ENCODE measurements at regions not wholly inside any gene's neighbourhood (a gene's known extent, or its start where the extent isn't known, plus 50 kb on each side); places are given as distances from the start of the nearest gene placed in this dataset.

DNA sequence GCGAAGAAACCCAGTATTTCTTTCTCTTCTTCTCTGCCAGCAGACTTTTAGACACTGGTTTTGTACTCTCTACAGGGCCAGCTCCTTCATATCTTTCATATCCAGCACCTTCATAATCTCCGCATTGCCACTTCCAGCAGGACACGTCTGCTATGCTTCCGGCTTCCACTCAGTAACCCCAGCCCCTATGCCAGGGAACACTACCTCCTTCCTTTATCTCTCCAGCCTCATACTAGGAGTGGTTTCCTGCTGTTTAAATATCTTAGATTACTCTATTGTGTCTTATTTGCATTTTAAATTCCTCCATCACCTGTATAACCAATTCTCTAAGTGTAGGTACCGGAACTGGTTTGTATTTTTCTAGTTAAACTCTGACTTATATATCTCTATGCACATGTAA lies 667.8 kb upstream of the ID4 start:
- Histone ChIP-seq H3K27me3 (ENCODE audit: control insufficient read depth, insufficient read depth, low read length, poor library complexity, severe bottlenecking) (no peaks in the 10 kb centered on the region), H3K27ac (ENCODE audit: insufficient read depth, low read depth, low read length, poor library complexity, severe bottlenecking) (no peak overlapping the region), H3K4me3 (ENCODE audit: insufficient read depth, low read depth, low read length) (no peak overlapping the region), H3K4me1 (ENCODE audit: control insufficient read depth, insufficient read depth, low read length) (no peaks in the 10 kb centered on the region), H3K9me3 (ENCODE audit: control insufficient read depth, low read length) (no peaks in the 10 kb centered on the region), H3K36me3 (ENCODE audit: control insufficient read depth, insufficient read depth, low read length) (no peaks in the 10 kb centered on the region)
- 78 to 81% methylated on average over 4 of the region's 5 CpGs for WGBS, 2 experiments

DNA sequence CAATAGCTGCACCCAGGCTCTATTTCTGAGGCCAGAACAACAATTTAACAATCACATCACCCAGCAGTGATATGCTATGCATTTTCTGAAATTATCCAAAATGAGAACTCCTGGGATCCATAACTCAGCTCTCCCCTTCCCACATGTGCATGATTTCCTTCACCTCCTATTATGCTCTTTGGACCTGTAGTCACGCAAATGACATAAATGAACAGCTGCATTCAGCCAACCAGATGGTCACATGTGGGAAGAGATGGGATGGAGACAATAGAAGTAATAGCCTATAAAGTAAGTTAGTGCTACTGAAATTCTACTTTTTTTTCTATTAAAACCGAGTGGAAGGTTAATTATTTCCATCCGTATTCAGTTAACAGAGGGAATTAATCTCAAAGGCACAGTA lies 662.1 kb upstream of the ID4 start:
- Histone ChIP-seq H3K4me3 (ENCODE audit: insufficient read depth, low read depth, low read length) (no peak overlapping the region), H3K36me3 (ENCODE audit: control insufficient read depth, insufficient read depth, low read length) (no peaks in the 10 kb centered on the region), H3K4me1 (ENCODE audit: control insufficient read depth, insufficient read depth, low read length) (no peaks in the 10 kb centered on the region), H3K9me3 (ENCODE audit: control insufficient read depth, low read length) (no peaks in the 10 kb centered on the region), H3K27ac (ENCODE audit: insufficient read depth, low read depth, low read length, poor library complexity, severe bottlenecking) (no peak overlapping the region), H3K27me3 (ENCODE audit: control insufficient read depth, insufficient read depth, low read length, poor library complexity, severe bottlenecking) (no peaks in the 10 kb centered on the region)
- WGBS, 2 experiments = 97 to 100% methylated on average over 2 to 3 of the region's 3 CpGs

DNA sequence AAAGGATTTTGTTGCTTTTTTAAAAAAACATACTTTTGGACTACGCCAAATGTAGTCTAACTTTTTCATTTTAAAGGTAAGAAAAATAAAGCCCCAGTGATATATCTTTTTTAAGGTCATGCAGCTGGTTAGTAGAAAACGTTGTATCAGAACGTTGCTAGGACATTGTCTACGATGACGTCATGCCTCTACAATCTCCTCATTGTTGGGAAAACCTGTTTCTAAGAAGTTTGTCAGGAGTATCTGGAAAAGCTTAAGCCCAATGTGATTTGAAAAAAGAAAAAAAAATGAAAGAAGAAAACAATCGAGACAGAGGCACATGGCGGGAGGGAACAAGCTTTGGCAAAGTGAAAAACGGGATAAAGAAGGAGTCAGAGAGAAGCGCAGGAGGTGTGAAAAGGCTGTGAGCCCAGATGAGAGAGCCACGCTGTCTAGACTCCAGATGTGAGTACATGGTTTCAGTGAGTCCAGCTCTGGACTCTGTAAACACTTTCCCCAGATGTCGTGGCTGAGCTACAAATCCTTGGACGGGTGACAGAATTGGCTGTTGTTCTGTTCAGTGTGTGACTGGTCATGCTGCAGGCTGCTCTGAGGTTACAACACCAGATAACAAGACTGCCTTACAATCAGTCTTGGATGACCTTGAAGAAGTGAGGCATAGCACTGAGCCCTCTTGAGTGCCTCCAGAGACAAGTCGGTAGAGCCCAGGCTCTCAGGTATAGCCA lies 656.7 kb upstream of the ID4 start:
- no peak overlapping the region for H3K27ac ChIP-seq (ENCODE audit: insufficient read depth, low read depth, low read length, poor library complexity, severe bottlenecking)
- H3K4me1 ChIP-seq (ENCODE audit: control insufficient read depth, insufficient read depth, low read length) = no peaks in the 10 kb centered on the region
- no peaks in the 10 kb centered on the region for H3K36me3 ChIP-seq (ENCODE audit: control insufficient read depth, insufficient read depth, low read length)
- H3K27me3 ChIP-seq (ENCODE audit: control insufficient read depth, insufficient read depth, low read length, poor library complexity, severe bottlenecking) = no peaks in the 10 kb centered on the region
- no peak overlapping the region for H3K4me3 ChIP-seq (ENCODE audit: insufficient read depth, low read depth, low read length)
- 94% methylated on average over 13 of the region's 13 CpGs for WGBS, 2 experiments
- H3K9me3 ChIP-seq (ENCODE audit: control insufficient read depth, low read length) = no peaks in the 10 kb centered on the region

DNA sequence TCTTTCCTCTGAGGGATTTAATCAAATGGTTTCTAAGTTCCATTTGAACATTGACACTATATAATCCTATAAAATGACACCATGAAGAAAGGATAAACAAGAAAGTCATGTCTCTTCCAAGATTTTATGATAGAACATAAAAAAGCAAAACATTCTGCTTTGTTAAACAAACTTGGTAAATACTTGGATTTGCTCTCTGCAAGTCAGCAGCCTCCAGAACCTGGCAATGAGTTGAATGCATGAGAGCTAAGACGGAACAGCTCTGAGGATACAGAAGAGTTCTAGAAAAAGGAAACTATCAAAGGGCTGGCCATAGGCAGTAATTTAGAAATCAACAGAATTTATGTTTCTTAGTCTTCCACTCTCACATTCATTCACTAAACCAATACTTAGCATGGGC lies 656.0 kb upstream of the ID4 start:
- H3K4me1 ChIP-seq (ENCODE audit: control insufficient read depth, insufficient read depth, low read length) = no peaks in the 10 kb centered on the region
- H3K4me3 ChIP-seq (ENCODE audit: insufficient read depth, low read depth, low read length) = no peak overlapping the region
- no peaks in the 10 kb centered on the region for H3K27me3 ChIP-seq (ENCODE audit: control insufficient read depth, insufficient read depth, low read length, poor library complexity, severe bottlenecking)
- H3K9me3 ChIP-seq (ENCODE audit: control insufficient read depth, low read length) = no peaks in the 10 kb centered on the region
- 91 to 96% methylated on average over 1 of the region's 1 CpG for WGBS, 2 experiments
- no peak overlapping the region for H3K27ac ChIP-seq (ENCODE audit: insufficient read depth, low read depth, low read length, poor library complexity, severe bottlenecking)
- no peaks in the 10 kb centered on the region for H3K36me3 ChIP-seq (ENCODE audit: control insufficient read depth, insufficient read depth, low read length)

DNA sequence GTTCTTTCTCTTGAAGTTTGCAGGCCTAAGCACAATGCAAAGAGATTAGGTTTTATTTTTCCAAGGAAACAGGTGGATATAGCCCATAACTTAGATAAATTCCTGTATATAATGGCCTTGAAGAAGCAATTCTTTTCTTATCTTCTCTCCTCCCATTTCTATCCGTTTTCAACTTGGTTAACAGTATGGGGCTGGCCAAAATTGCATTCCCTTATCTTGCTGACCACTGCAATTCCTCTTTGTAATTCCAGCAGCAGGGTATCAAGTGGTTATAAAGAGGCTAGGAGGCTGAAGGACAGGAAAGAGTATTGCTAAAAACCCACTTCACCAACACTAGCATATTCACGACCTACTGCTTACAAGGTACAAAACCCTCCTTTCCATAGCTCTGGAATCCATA lies 643.5 kb upstream of the ID4 start:
- no peak overlapping the region for H3K4me3 ChIP-seq (ENCODE audit: insufficient read depth, low read depth, low read length)
- H3K9me3 ChIP-seq (ENCODE audit: control insufficient read depth, low read length) = no peaks in the 10 kb centered on the region
- no peaks in the 10 kb centered on the region for H3K27me3 ChIP-seq (ENCODE audit: control insufficient read depth, insufficient read depth, low read length, poor library complexity, severe bottlenecking)
- no peaks in the 10 kb centered on the region for H3K4me1 ChIP-seq (ENCODE audit: control insufficient read depth, insufficient read depth, low read length)
- H3K27ac ChIP-seq (ENCODE audit: insufficient read depth, low read depth, low read length, poor library complexity, severe bottlenecking) = no peak overlapping the region
- WGBS, 2 experiments = 62 to 78% methylated on average over 1 to 2 of the region's 2 CpGs
- no peaks in the 10 kb centered on the region for H3K36me3 ChIP-seq (ENCODE audit: control insufficient read depth, insufficient read depth, low read length)

DNA sequence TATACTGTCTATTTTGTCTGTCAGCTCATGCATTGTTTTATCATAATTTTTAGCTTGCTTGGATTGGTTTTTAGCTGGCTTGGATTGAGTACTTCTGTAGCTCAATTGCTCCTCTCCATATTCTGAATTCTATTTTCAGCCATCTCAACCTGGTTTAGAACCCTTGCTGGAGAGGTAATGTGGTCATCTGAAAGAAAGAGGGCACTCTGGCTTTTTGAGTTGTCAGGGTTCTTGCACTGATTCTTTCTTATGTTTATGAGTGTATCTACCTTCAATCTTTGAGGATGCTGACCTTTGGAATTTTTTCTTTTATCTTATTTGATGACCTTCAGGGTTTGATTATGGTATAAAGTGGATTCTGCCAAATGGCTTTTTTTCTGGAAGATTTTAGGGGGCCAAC lies 632.7 kb upstream of the ID4 start:
- no peaks in the 10 kb centered on the region for H3K27me3 ChIP-seq (ENCODE audit: control insufficient read depth, insufficient read depth, low read length, poor library complexity, severe bottlenecking)
- no peak overlapping the region for H3K27ac ChIP-seq (ENCODE audit: insufficient read depth, low read depth, low read length, poor library complexity, severe bottlenecking)

DNA sequence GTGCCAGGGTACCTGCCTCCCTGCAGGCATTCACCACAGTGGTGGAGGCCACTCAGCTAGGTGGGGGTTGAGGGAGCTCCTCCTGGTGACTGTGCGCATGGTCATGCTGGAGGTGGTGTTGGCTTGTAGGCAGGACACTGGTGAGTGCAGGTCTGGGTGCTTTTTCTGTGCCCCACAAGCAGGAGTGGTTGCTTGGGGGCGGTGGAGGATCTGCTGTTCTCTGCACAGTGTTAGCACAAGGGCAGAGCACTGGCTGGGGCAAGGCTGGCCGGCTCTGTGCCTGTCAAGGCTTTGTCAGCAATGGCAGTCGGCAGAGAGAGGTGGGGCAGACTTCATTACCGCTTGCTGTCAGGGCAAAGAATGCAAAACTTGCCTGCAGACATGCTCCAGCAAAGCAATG lies 632.1 kb upstream of the ID4 start:
- Histone ChIP-seq H3K27ac (ENCODE audit: insufficient read depth, low read depth, low read length, poor library complexity, severe bottlenecking) (no peak overlapping the region), H3K9me3 (ENCODE audit: control insufficient read depth, low read length) (no peaks in the 10 kb centered on the region), H3K4me3 (ENCODE audit: insufficient read depth, low read depth, low read length) (no peak overlapping the region), H3K4me1 (ENCODE audit: control insufficient read depth, insufficient read depth, low read length) (no peaks in the 10 kb centered on the region), H3K36me3 (ENCODE audit: control insufficient read depth, insufficient read depth, low read length) (no peaks in the 10 kb centered on the region), H3K27me3 (ENCODE audit: control insufficient read depth, insufficient read depth, low read length, poor library complexity, severe bottlenecking) (no peaks in the 10 kb centered on the region)
- 92 to 94% methylated on average over 5 of the region's 5 CpGs for WGBS, 2 experiments

More for the DNA sequence above, 632.7 kb upstream of the ID4 start:
- no peaks in the 10 kb centered on the region for H3K9me3 ChIP-seq (ENCODE audit: control insufficient read depth, low read length)
- H3K4me1 ChIP-seq (ENCODE audit: control insufficient read depth, insufficient read depth, low read length) = no peaks in the 10 kb centered on the region
- H3K4me3 ChIP-seq (ENCODE audit: insufficient read depth, low read depth, low read length) = no peak overlapping the region
- H3K36me3 ChIP-seq (ENCODE audit: control insufficient read depth, insufficient read depth, low read length) = no peaks in the 10 kb centered on the region

DNA sequence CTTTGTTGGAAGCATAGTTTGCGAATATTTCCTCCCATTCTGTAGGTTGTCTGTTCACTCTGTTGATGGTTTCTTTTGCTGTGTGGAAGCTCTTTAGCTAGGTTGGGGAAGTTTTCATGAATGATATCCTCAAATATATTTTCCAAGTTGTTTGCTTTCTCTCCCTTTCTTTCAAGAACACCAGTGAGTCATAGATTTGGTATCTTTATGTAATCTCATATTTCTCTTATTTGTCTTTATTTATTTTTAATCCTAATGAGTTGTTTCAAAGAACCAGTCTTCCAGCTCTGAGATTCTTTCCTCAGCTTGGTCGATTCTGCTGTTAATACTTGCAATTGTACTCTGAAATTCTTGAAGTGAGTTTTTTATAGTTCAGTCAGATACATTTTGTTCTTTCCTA lies 628.0 kb upstream of the ID4 start:
- Histone ChIP-seq H3K27ac (ENCODE audit: insufficient read depth, low read depth, low read length, poor library complexity, severe bottlenecking) (no peak overlapping the region), H3K4me3 (ENCODE audit: insufficient read depth, low read depth, low read length) (no peak overlapping the region), H3K36me3 (ENCODE audit: control insufficient read depth, insufficient read depth, low read length) (no peaks in the 10 kb centered on the region), H3K4me1 (ENCODE audit: control insufficient read depth, insufficient read depth, low read length) (no peaks in the 10 kb centered on the region), H3K9me3 (ENCODE audit: control insufficient read depth, low read length) (no peaks in the 10 kb centered on the region), H3K27me3 (ENCODE audit: control insufficient read depth, insufficient read depth, low read length, poor library complexity, severe bottlenecking) (no peaks in the 10 kb centered on the region)
- 93 to 100% methylated on average over 1 to 2 of the region's 2 CpGs for WGBS, 2 experiments

DNA sequence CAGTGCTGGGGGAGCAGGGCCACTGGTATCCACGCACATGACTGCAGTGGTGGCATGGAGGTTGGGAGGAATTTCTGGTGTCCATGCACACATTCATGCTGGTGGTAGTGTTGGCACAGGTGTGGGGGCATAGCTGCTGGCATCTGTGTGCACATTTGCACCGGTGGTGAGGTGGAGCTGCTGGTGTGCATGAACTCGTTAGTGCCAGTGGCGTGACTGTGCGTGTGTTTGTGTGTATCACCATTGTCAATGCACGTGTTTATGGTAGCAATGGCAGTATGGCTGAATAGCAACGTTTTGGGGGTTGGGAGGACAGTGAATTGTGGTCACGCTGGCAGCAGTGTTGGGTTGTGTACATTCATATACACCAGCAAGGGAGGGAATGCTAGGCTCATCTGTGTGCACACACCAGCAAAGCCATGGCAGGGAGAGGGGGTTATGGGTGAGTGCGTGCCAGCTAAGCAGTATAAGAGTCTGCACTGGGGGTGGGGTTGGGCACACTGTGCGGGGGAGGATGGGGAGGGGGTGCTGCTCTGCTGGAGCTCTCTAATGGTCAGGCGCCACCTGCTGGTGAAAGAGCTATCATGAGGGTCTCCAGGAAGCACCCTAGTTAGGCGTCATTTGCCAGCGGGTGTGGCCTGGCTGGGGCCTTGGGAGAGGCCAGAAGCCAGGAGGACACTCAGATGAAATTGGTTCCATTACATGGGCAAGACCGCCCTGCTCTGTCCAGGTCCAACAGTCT lies 626.1 kb upstream of the ID4 start:
- 89% methylated on average over 14 of the region's 14 CpGs for WGBS, 2 experiments
- H3K36me3 ChIP-seq (ENCODE audit: control insufficient read depth, insufficient read depth, low read length) = no peaks in the 10 kb centered on the region
- H3K27me3 ChIP-seq (ENCODE audit: control insufficient read depth, insufficient read depth, low read length, poor library complexity, severe bottlenecking) = no peaks in the 10 kb centered on the region
- H3K9me3 ChIP-seq (ENCODE audit: control insufficient read depth, low read length) = no peaks in the 10 kb centered on the region
- H3K4me1 ChIP-seq (ENCODE audit: control insufficient read depth, insufficient read depth, low read length) = no peaks in the 10 kb centered on the region
- no peak overlapping the region for H3K27ac ChIP-seq (ENCODE audit: insufficient read depth, low read depth, low read length, poor library complexity, severe bottlenecking)
- no peak overlapping the region for H3K4me3 ChIP-seq (ENCODE audit: insufficient read depth, low read depth, low read length)

DNA sequence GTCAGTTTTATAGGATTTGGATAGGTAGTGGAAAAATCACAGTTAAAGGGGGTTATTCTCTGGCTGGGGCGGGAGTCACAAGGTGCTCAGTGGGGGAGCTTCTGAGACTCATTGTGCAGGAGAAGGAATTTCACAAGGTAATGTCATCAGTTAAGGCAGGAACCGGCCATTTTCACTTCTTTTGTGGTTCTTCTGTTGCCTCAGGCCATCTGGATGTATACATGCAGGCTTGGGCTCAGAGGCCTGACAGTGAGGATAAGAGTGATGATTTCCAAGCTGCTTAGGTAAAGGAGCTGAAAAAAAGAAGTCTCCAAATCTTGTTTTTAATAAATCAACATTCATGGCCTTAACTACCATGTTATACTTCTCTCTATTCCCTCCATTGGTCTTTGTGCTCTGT lies 622.9 kb upstream of the ID4 start:
- Histone ChIP-seq H3K27ac (ENCODE audit: insufficient read depth, low read depth, low read length, poor library complexity, severe bottlenecking) (no peak overlapping the region), H3K9me3 (ENCODE audit: control insufficient read depth, low read length) (no peaks in the 10 kb centered on the region), H3K4me1 (ENCODE audit: control insufficient read depth, insufficient read depth, low read length) (no peaks in the 10 kb centered on the region), H3K36me3 (ENCODE audit: control insufficient read depth, insufficient read depth, low read length) (no peaks in the 10 kb centered on the region), H3K4me3 (ENCODE audit: insufficient read depth, low read depth, low read length) (no peak overlapping the region), H3K27me3 (ENCODE audit: control insufficient read depth, insufficient read depth, low read length, poor library complexity, severe bottlenecking) (no peaks in the 10 kb centered on the region)
- 86 to 89% methylated on average over 2 of the region's 2 CpGs for WGBS, 2 experiments
